Erythroblast (primary cell): ENCODE measurements at regions not wholly inside any gene's neighbourhood (a gene's known extent, or its start where the extent isn't known, plus 50 kb on each side); places are given as distances from the start of the nearest gene placed in this dataset.

ENCODE experiments used
- GATA1 ChIP-seq: IDR thresholded peaks from 2 replicates; pipeline ENCODE4 v1.6.1; 2011; ENCODE audit warnings: low read depth, mild to moderate bottlenecking, control low read depth, low read length, moderate library complexity
- POLR2A ChIP-seq: IDR thresholded peaks from 2 replicates; pipeline ENCODE4 v1.6.1; 2011; ENCODE audit warnings: mild to moderate bottlenecking, low read length

GRCh38 chr6:134515986-134516385 lies 198.1 kb upstream of the SGK1 start:
- TF ChIP-seq POLR2A = no peak
- TF ChIP-seq GATA1 = no peak
